ENCODE measurements at regions not wholly inside any gene's neighbourhood (a gene's known extent, or its start where the extent isn't known, plus 50 kb on each side); places are given as distances from the start of the nearest gene placed in this dataset.

DNA sequence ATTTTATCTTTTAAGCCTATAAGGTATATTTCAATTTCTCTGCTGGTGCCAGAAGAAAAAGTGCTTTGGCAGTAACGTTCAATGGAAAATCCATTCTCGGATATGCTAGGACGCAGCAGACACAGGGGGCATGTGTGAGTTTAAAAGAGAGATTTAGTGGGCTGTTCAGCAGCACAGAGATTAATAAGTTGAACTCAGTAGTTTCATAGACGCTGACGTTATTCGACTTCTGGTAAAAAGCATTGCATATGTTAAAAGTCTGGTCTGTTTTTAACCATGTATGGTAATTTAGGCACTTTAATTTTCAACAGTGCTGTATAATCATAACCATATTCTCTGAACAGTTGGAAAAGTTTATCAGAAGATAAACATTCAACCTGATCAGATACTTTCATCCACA, 99.6 kb downstream of the ATP6V1G3 start:
- H3K9me3 ChIP-seq (replicated peaks; ENCODE audit: control insufficient read depth, insufficient read depth, low read length), result no peaks in the 10 kb centered on the region
- POLR2A ChIA-PET, result no interaction called here
- H3K9ac ChIP-seq (replicated peaks; ENCODE audit: extremely low read depth, insufficient read depth, low read length), result no peak overlapping the region
- no peaks in the 10 kb centered on the region for H3K27me3 ChIP-seq (ENCODE audit: control insufficient read depth in 2 of 2, insufficient read depth in 2 of 2, low read length in 2 of 2)
- no peak for TF ChIP-seq CTCF (IDR thresholded peaks at IDR 0.05; ENCODE audit: extremely low read depth in 1 of 2, insufficient read depth in 1 of 2, low read depth in 1 of 2, low read length in 2 of 2)
- TF ChIP-seq, protein P1, sequence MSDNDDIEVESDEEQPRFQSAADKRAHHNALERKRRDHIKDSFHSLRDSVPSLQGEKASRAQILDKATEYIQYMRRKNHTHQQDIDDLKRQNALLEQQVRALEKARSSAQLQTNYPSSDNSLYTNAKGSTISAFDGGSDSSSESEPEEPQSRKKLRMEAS (IDR thresholded peaks at IDR 0.05; ENCODE audit: insufficient read depth, insufficient read length), result no peak
- no peak for TF ChIP-seq GATA2 (IDR thresholded peaks at IDR 0.05; ENCODE audit: insufficient read depth, insufficient read length, low read depth, low read length)
- TF ChIP-seq EZH2 (IDR thresholded peaks at IDR 0.05; ENCODE audit: borderline replicate concordance, low read depth, low read length, severe bottlenecking), result no peak
- TF ChIP-seq JUN (IDR thresholded peaks at IDR 0.05; ENCODE audit: borderline replicate concordance, insufficient read depth, insufficient read length, low read depth), result no peak
- no peak for TF ChIP-seq POLR2A (IDR thresholded peaks at IDR 0.05; ENCODE audit: low read depth, low read length)
- TF ChIP-seq FOS (IDR thresholded peaks at IDR 0.05; ENCODE audit: borderline replicate concordance, insufficient read depth, low read length), result no peak
- TF ChIP-seq POLR2AphosphoS5 (IDR thresholded peaks at IDR 0.05; ENCODE audit: insufficient read depth, low read depth, low read length), result no peak
- TF ChIP-seq MYC (IDR thresholded peaks at IDR 0.05; ENCODE audit: low read depth, low read length), result no peak
- H3K4me3 ChIP-seq (replicated peaks in 1 of 3; ENCODE audit: insufficient read depth in 1 of 3, low read depth in 1 of 3, low read length in 3 of 3), result no peak overlapping the region
- FAIRE-seq, result no peak
- H2AFZ ChIP-seq (ENCODE audit: low read depth, low read length), result no peak overlapping the region
- intact Hi-C loops (cut with micrococcal nuclease), result loop anchor here (10.0 kb wide), 2 partner anchors 494 to 834 kb away; no protein-coding TSS in a partner anchor
- H3K9me1 ChIP-seq (replicated peaks; ENCODE audit: control insufficient read depth, extremely low read depth, insufficient read depth, low read length), result no peaks in the 10 kb centered on the region
- H3K79me2 ChIP-seq (ENCODE audit: control insufficient read depth, insufficient read depth, low read length), result no peaks in the 10 kb centered on the region
- H3K4me2 ChIP-seq (ENCODE audit: insufficient read depth, low read length), result no peak overlapping the region
- BruUV-seq (replicated peaks), result no TSS peak
- H3K27ac ChIP-seq (ENCODE audit: insufficient read depth, low read depth, low read length), result no peak overlapping the region
- dilution Hi-C loops (cut with MboI; ENCODE audit: extremely low pct_ligation_motif_present, low sequenced_read_pairs), result no loop called here
- CTCF ChIA-PET, result no interaction called here
- no peaks in the 10 kb centered on the region for H3K36me3 ChIP-seq (ENCODE audit: control insufficient read depth in 2 of 2, extremely low read depth in 1 of 2, insufficient read depth in 2 of 2, low read length in 2 of 2)
- no peaks in the 10 kb centered on the region for H4K20me1 ChIP-seq (replicated peaks; ENCODE audit: control insufficient read depth, extremely low read depth, insufficient read depth, low read length)
- no peak for DNase-seq (ENCODE audit: low read depth, low spot score)
- H3K4me1 ChIP-seq (ENCODE audit: control insufficient read depth, extremely low read depth, insufficient read depth, low read length), result peaks cover 31% of the 10 kb centered on the region
